ENCODE measurements at regions not wholly inside any gene's neighbourhood (a gene's known extent, or its start where the extent isn't known, plus 50 kb on each side); places are given as distances from the start of the nearest gene placed in this dataset.
"Not testable (repeated sequence)": the region's sequence is repeated elsewhere in the genome, so short reads cannot be mapped to it uniquely, and the experiment has no call there.

- DNase-seq: no peak
Observed at GRCh38 chr1:157288492-157288891, 150.3 kb upstream of the ETV3 start.

GRCh38 chr1:157288006-157288405 lies 149.8 kb upstream of the ETV3 start:
- DNase-seq: no peak

GRCh38 chr1:157287462-157287861 lies 149.3 kb upstream of the ETV3 start:
- DNase-seq: no peak

- DNase-seq: no peak
Observed at GRCh38 chr1:157286646-157287420, 148.6 kb upstream of the ETV3 start.

- no peak for DNase-seq
Observed at GRCh38 chr1:157286096-157286495, 147.9 kb upstream of the ETV3 start.

GRCh38 chr1:157284451-157284850 lies 146.3 kb upstream of the ETV3 start:
- no peak for DNase-seq

- DNase-seq: no peak
Observed at GRCh38 chr1:157279802-157280140, 141.6 kb upstream of the ETV3 start.

GRCh38 chr1:157279138-157279801 lies 141.1 kb upstream of the ETV3 start:
- DNase-seq: no peak

GRCh38 chr1:157278383-157279137 lies 140.4 kb upstream of the ETV3 start:
- DNase-seq: no peak

GRCh38 chr1:157277913-157278312 lies 139.7 kb upstream of the ETV3 start:
- DNase-seq: no peak

- DNase-seq: no peak
Observed at GRCh38 chr1:157277281-157277680, 139.1 kb upstream of the ETV3 start.

- no peak for DNase-seq
Observed at GRCh38 chr1:157274698-157275534, 136.7 kb upstream of the ETV3 start.

GRCh38 chr1:157272729-157273524 lies 134.7 kb upstream of the ETV3 start:
- no peak for DNase-seq

- DNase-seq: no peak
Observed at GRCh38 chr1:157272264-157272663, 134.1 kb upstream of the ETV3 start.

- DNase-seq: no peak
Observed at GRCh38 chr1:157270705-157271274, 132.6 kb upstream of the ETV3 start.

- no peak for DNase-seq
Observed at GRCh38 chr1:157269656-157270375, 131.6 kb upstream of the ETV3 start.

GRCh38 chr1:157262891-157263290 lies 124.7 kb upstream of the ETV3 start:
- DNase-seq: no peak

- no peak for DNase-seq
Observed at GRCh38 chr1:157262422-157262821, 124.2 kb upstream of the ETV3 start.

GRCh38 chr1:157255891-157256290 lies 117.7 kb upstream of the ETV3 start:
- not testable (repeated sequence) for DNase-seq

- DNase-seq: not testable (repeated sequence)
Observed at GRCh38 chr1:157254183-157254582, 116.0 kb upstream of the ETV3 start.

GRCh38 chr1:157252473-157252872 lies 114.3 kb upstream of the ETV3 start:
- DNase-seq: no peak
